Stomach (tissue), 8 donors: ENCODE measurements at regions not wholly inside any gene's neighbourhood (a gene's known extent, or its start where the extent isn't known, plus 50 kb on each side); places are given as distances from the start of the nearest gene placed in this dataset.

Source experiments
- DNase-seq, 2 donors: peaks; one replicate each; pipeline versions ENCODE4 v3.0.0 to v3.0.0-alpha.2; 2013 to 2019
- H3K27ac ChIP-seq, 5 donors: fragments of 200-600 bp in 4 of 5; sonication (generic) in 4 of 5; one replicate each; pipeline ENCODE4 v1.5.1; 2013 to 2019; ENCODE audit warnings: mild to moderate bottlenecking in 1 of 5, moderate library complexity in 1 of 5
- H3K27me3 ChIP-seq, 3 donors: fragments of 200-600 bp; sonication (generic); one replicate each; pipeline ENCODE4 v1.5.1; 2017 to 2019; ENCODE audit warnings: mixed run types in 1 of 3
- H3K36me3 ChIP-seq, 4 donors: fragments of 200-600 bp; sonication (generic); 1 replicate in 3 of 4; 2 replicates in 1 of 4; pipeline ENCODE4 v1.5.1; 2016 to 2019
- H3K4me1 ChIP-seq, 4 donors: fragments of 200-600 bp; sonication (generic); one replicate each; pipeline ENCODE4 v1.5.1; 2016 to 2019
- H3K4me3 ChIP-seq, 4 donors: fragments of 200-600 bp; sonication (generic) in 3 of 4; one replicate each; pipeline ENCODE4 v1.5.1; 2016 to 2019; ENCODE audit warnings: mild to moderate bottlenecking in 1 of 4
- H3K9me3 ChIP-seq, 4 donors: fragments of 200-600 bp; sonication (generic); one replicate each; pipeline ENCODE4 v1.5.1; 2016 to 2019
- CTCF ChIP-seq, 7 experiments: fragments of 450-650 bp in 4 of 7; fragments of 200-600 bp in 3 of 7; sonication (generic) in 3 of 7; IDR thresholded peaks; one replicate each; pipeline ENCODE4 v1.5.1; 2016 to 2019; ENCODE audit warnings: antibody characterized with exemption in 7 of 7, control low read depth in 2 of 7, mild to moderate bottlenecking in 1 of 7
- EP300 ChIP-seq: sonication (generic); formaldehyde crosslinking; IDR thresholded peaks from one replicate; pipeline ENCODE4 v1.6.1; 2017; ENCODE audit warnings: antibody characterized with exemption
- POLR2A ChIP-seq, 4 donors: fragments of 450-650 bp; IDR thresholded peaks; one replicate each; pipeline ENCODE4 v1.6.1; 2016; ENCODE audit warnings: antibody characterized with exemption in 4 of 4, control low read depth in 2 of 4, mild to moderate bottlenecking in 1 of 4, moderate library complexity in 1 of 4
- POLR2AphosphoS5 ChIP-seq, 3 donors: sonication (generic); formaldehyde crosslinking; IDR thresholded peaks; one replicate each; pipeline ENCODE4 v1.6.1; 2016; ENCODE audit warnings: antibody characterized with exemption in 3 of 3
- WGBS, 5 donors: extraction: QIAGEN DNeasy Blood & Tissue Kit in 3 of 5; methylation state at CpG; one replicate each; pipeline versions ENCODE4 v1.1.5 to v1.1.7; 2013 to 2018; 5-methylcytosine and 5-hydroxymethylcytosine counted together
- intact Hi-C: fragments of 100-400 bp; cut with DNase I; formaldehyde crosslinking; loops from one replicate; pipeline ENCODE4 v1.15.1; 2023; ENCODE audit warnings: low total_unique reads
- donor health status: healthy with polysubstance abuse.
- donor health status: Bipolar disorder and iron deficiency.
- donor health status: healthy.

GRCh38 chr2:221802089-221802488, 230.0 kb upstream of the EPHA4 start:
- no peaks in the 10 kb centered on the region for H3K36me3 ChIP-seq
- no peak for DNase-seq
- WGBS, 5 donors = 79 to 96% (median 95%) methylated on average over 1 of the region's 1 CpG
- intact Hi-C loops = no loop called here
- H3K9me3 ChIP-seq = no peaks in the 10 kb centered on the region
- no peak overlapping the region for H3K27ac ChIP-seq
- H3K27me3 ChIP-seq = no peaks in the 10 kb centered on the region
- no peak overlapping the region for H3K4me3 ChIP-seq
- TF ChIP-seq POLR2AphosphoS5 (IDR thresholded peaks at IDR 0.05) (no peak), POLR2A (IDR thresholded peaks at IDR 0.05) (no peak), CTCF (IDR thresholded peaks at IDR 0.05) (no peak), EP300 (no peak)
- no peaks in the 10 kb centered on the region for H3K4me1 ChIP-seq

- H3K27ac ChIP-seq = no peak overlapping the region
- H3K27me3 ChIP-seq = peaks cover 0 to 7% (median 0%) of the 10 kb centered on the region in 3 donors
- H3K4me3 ChIP-seq = no peak overlapping the region
- DNase-seq = peak in 1 of 2 donors; percentile 27
- 24 to 51% (median 30%) methylated on average over 7 of the region's 7 CpGs for WGBS, 5 donors
- TF ChIP-seq POLR2A (IDR thresholded peaks at IDR 0.05) (no peak), EP300 (no peak), CTCF (IDR thresholded peaks at IDR 0.05) (no peak), POLR2AphosphoS5 (IDR thresholded peaks at IDR 0.05) (no peak)
- H3K4me1 ChIP-seq = no peaks in the 10 kb centered on the region
- no peaks in the 10 kb centered on the region for H3K36me3 ChIP-seq
- no peaks in the 10 kb centered on the region for H3K9me3 ChIP-seq
- intact Hi-C loops = no loop called here
Measured at GRCh38 chr2:221792971-221793521, 220.9 kb upstream of the EPHA4 start.

DNA sequence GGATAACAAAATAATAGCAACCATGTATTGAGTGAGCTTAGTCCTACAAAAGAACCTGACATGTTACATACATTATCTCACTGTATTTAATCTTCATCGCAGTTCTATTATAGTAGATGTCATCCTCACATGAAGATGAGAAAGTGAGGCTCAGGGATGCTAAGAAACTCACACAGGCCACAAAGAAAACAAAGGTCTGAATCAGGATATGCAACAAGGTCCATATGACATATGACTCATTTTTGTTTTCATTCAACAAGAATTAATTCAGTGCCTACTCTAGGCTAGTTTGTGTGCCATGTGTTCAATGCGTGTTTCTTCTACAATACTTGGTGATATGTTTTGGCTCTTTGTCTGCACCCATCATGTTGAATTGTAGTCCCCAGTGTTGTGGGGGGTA, 219.7 kb upstream of the EPHA4 start:
- Histone ChIP-seq H3K36me3 (no peaks in the 10 kb centered on the region), H3K27me3 (peaks cover 0 to 7% (median 0%) of the 10 kb centered on the region in 3 donors), H3K9me3 (no peaks in the 10 kb centered on the region), H3K4me1 (no peaks in the 10 kb centered on the region), H3K4me3 (no peak overlapping the region), H3K27ac (no peak overlapping the region)
- intact Hi-C loops = no loop called here
- WGBS, 5 donors = 90 to 98% (median 95%) methylated on average over 2 of the region's 2 CpGs
- TF ChIP-seq EP300 (no peak), POLR2A (IDR thresholded peaks at IDR 0.05) (no peak), POLR2AphosphoS5 (IDR thresholded peaks at IDR 0.05) (no peak), CTCF (IDR thresholded peaks at IDR 0.05) (no peak)
- DNase-seq = no peak

- WGBS, 5 donors = 61 to 74% (median 71%) methylated on average over 4 of the region's 4 CpGs
- no peaks in the 10 kb centered on the region for H3K36me3 ChIP-seq
- H3K27me3 ChIP-seq = peaks cover 0 to under 1% (median 0%) of the 10 kb centered on the region in 3 donors
- TF ChIP-seq POLR2A (IDR thresholded peaks at IDR 0.05) = no peak
- no peak for TF ChIP-seq POLR2AphosphoS5 (IDR thresholded peaks at IDR 0.05)
- no peak for TF ChIP-seq EP300
- TF ChIP-seq CTCF (IDR thresholded peaks at IDR 0.05) = no peak
- no peaks in the 10 kb centered on the region for H3K4me1 ChIP-seq
- H3K27ac ChIP-seq = no peak overlapping the region
- DNase-seq = no peak
- no peaks in the 10 kb centered on the region for H3K9me3 ChIP-seq
- intact Hi-C loops = no loop called here
- no peak overlapping the region for H3K4me3 ChIP-seq
Measured at GRCh38 chr2:221787561-221787960, 215.5 kb upstream of the EPHA4 start.
